ENCODE measurements at regions not wholly inside any gene's neighbourhood (a gene's known extent, or its start where the extent isn't known, plus 50 kb on each side); places are given as distances from the start of the nearest gene placed in this dataset.

GRCh38 chr22:45112136-45112879, 51.4 kb upstream of the NUP50 start:
- TF ChIP-seq, protein P1, sequence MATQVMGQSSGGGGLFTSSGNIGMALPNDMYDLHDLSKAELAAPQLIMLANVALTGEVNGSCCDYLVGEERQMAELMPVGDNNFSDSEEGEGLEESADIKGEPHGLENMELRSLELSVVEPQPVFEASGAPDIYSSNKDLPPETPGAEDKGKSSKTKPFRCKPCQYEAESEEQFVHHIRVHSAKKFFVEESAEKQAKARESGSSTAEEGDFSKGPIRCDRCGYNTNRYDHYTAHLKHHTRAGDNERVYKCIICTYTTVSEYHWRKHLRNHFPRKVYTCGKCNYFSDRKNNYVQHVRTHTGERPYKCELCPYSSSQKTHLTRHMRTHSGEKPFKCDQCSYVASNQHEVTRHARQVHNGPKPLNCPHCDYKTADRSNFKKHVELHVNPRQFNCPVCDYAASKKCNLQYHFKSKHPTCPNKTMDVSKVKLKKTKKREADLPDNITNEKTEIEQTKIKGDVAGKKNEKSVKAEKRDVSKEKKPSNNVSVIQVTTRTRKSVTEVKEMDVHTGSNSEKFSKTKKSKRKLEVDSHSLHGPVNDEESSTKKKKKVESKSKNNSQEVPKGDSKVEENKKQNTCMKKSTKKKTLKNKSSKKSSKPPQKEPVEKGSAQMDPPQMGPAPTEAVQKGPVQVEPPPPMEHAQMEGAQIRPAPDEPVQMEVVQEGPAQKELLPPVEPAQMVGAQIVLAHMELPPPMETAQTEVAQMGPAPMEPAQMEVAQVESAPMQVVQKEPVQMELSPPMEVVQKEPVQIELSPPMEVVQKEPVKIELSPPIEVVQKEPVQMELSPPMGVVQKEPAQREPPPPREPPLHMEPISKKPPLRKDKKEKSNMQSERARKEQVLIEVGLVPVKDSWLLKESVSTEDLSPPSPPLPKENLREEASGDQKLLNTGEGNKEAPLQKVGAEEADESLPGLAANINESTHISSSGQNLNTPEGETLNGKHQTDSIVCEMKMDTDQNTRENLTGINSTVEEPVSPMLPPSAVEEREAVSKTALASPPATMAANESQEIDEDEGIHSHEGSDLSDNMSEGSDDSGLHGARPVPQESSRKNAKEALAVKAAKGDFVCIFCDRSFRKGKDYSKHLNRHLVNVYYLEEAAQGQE (IDR thresholded peaks at IDR 0.05; ENCODE audit: insufficient read depth in 1 of 2, low read depth in 2 of 2, low read length in 2 of 2), result no peak
- TF ChIP-seq TAF1 (IDR thresholded peaks at IDR 0.05; ENCODE audit: borderline replicate concordance, insufficient read depth, low read length) (no peak), POLR2AphosphoS5 (IDR thresholded peaks at IDR 0.05; ENCODE audit: low read depth, low read length) (no peak), SIN3A (IDR thresholded peaks at IDR 0.05; ENCODE audit: borderline replicate concordance, insufficient read depth, low read length) (no peak)
